H1 (cell line): ENCODE measurements at regions not wholly inside any gene's neighbourhood (a gene's known extent, or its start where the extent isn't known, plus 50 kb on each side); places are given as distances from the start of the nearest gene placed in this dataset.

Experiments
- CTCF ChIA-PET: fragments of 300-600 bp; sonication (Branson Sonifier 250); formaldehyde crosslinking; loops from one replicate; lab custom pipeline; 2021; ENCODE audit not compliant: partially characterized antibody; lab: Charles Lee
- POLR2A ChIA-PET: fragments of 300-600 bp; sonication (Branson Sonifier 250); formaldehyde crosslinking; loops from one replicate; lab custom pipeline; 2021; ENCODE audit warnings: inconsistent platforms; ENCODE audit not compliant: partially characterized antibody; lab: Charles Lee
- DNase-seq, 2 experiments: peaks; one replicate each; pipeline versions ENCODE4 v3.0.0 to v3.0.0-alpha.2; 2010 to 2022; ENCODE audit warnings: low spot score in 2 of 2, low read depth in 1 of 2, mixed read lengths in 1 of 2
- FAIRE-seq: peaks from 2 replicates; lab custom pipeline; 2011; peaks lifted over from hg19 to GRCh38; lab: Jason Lieb, UNC
- H2AFZ ChIP-seq: 2 replicates; pipeline ENCODE4 v1.8.1; 2012; ENCODE audit warnings: low read length, inconsistent platforms
- H2AK5ac ChIP-seq: 2 replicates; pipeline ENCODE4 v1.6.1; 2013; ENCODE audit warnings: low read depth, low read length
- H2BK120ac ChIP-seq: replicated peaks from 2 replicates; pipeline ENCODE3; 2013; ENCODE audit warnings: low read depth, low read length, inconsistent platforms
- H2BK12ac ChIP-seq: 2 replicates; pipeline ENCODE4 v1.6.1; 2013; ENCODE audit warnings: low read depth, low read length
- H2BK15ac ChIP-seq: 2 replicates; pipeline ENCODE4 v1.6.1; 2013; ENCODE audit warnings: low read length
- H2BK20ac ChIP-seq: 2 replicates; pipeline ENCODE4 v1.6.1; 2013; ENCODE audit warnings: low read length
- H2BK5ac ChIP-seq: 2 replicates; pipeline ENCODE4 v1.6.1; 2013; ENCODE audit warnings: low read depth, low read length
- H3K14ac ChIP-seq: 2 replicates; pipeline ENCODE4 v1.6.1; 2013; ENCODE audit warnings: inconsistent platforms; ENCODE audit not compliant: insufficient read length
- H3K18ac ChIP-seq: 2 replicates; pipeline ENCODE4 v1.6.1; 2013; ENCODE audit warnings: low read length; ENCODE audit errors: extremely low read depth
- H3K23ac ChIP-seq: 2 replicates; pipeline ENCODE4 v1.6.1; 2013; ENCODE audit warnings: inconsistent platforms; ENCODE audit not compliant: insufficient read length
- H3K23me2 ChIP-seq: 2 replicates; pipeline ENCODE4 v1.6.1; 2013; ENCODE audit warnings: low read depth, low read length
- H3K27ac ChIP-seq: 2 replicates; pipeline ENCODE4 v1.6.1; 2011; ENCODE audit warnings: low read depth, low read length, inconsistent platforms
- H3K27me3 ChIP-seq, 4 experiments: replicated peaks in 1 of 4; 1 replicate in 1 of 4; 2 replicates in 3 of 4; pipeline versions ENCODE4 v1.6.1 to v1.8.1; 2011 to 2013; ENCODE audit warnings: low read length in 3 of 4, mild to moderate bottlenecking in 3 of 4, inconsistent platforms in 2 of 4, mixed read lengths in 2 of 4, moderate library complexity in 1 of 4; ENCODE audit not compliant: control insufficient read depth in 3 of 4, insufficient read depth in 3 of 4; ENCODE audit errors: extremely low read depth in 1 of 4
- H3K36me3 ChIP-seq, 4 experiments: 2 replicates each; pipeline versions ENCODE4 v1.6.1 to v1.8.1; 2011 to 2013; ENCODE audit warnings: mild to moderate bottlenecking in 4 of 4, low read length in 3 of 4, moderate library complexity in 2 of 4, control low read depth in 1 of 4, inconsistent platforms in 1 of 4; ENCODE audit not compliant: insufficient read depth in 4 of 4, control insufficient read depth in 2 of 4
- H3K4ac ChIP-seq: replicated peaks from 2 replicates; pipeline ENCODE3; 2013; ENCODE audit warnings: low read length, low read depth, mixed read lengths, inconsistent platforms; ENCODE audit not compliant: insufficient read length
- H3K4me1 ChIP-seq, 4 experiments: replicated peaks in 1 of 4; 1 replicate in 1 of 4; 2 replicates in 3 of 4; pipeline versions ENCODE4 v1.6.1 to v1.8.1; 2011 to 2013; ENCODE audit warnings: low read length in 3 of 4, inconsistent platforms in 2 of 4, mixed read lengths in 1 of 4; ENCODE audit not compliant: insufficient read depth in 4 of 4, control insufficient read depth in 3 of 4
- H3K4me2 ChIP-seq, 2 experiments: 2 replicates each; pipeline versions ENCODE4 v1.6.1 to v1.8.1; 2011 to 2013; ENCODE audit warnings: low read depth in 2 of 2, low read length in 2 of 2, control low read depth in 1 of 2, inconsistent platforms in 1 of 2, mild to moderate bottlenecking in 1 of 2; ENCODE audit not compliant: insufficient read depth in 1 of 2
- H3K4me3 ChIP-seq, 4 experiments: fragments of 200-600, 300-600 bp in 1 of 4; sonication (generic), shearing (Covaris generic), sonication (Bioruptor Twin) in 1 of 4; 2 replicates each; pipeline versions ENCODE4 v1.5.1 to v1.8.1; 2011 to 2016; ENCODE audit warnings: low read length in 4 of 4, low read depth in 3 of 4, control low read depth in 2 of 4, inconsistent platforms in 2 of 4, mild to moderate bottlenecking in 2 of 4, mixed read lengths in 1 of 4, moderate library complexity in 1 of 4; ENCODE audit not compliant: insufficient read depth in 2 of 4; ENCODE audit errors: extremely low read depth in 1 of 4
- H3K56ac ChIP-seq: replicated peaks from 2 replicates; pipeline ENCODE3; 2013; ENCODE audit warnings: low read depth, mild to moderate bottlenecking, mixed read lengths, low read length, inconsistent platforms; ENCODE audit not compliant: insufficient read length
- H3K79me1 ChIP-seq: 2 replicates; pipeline ENCODE4 v1.6.1; 2013; ENCODE audit warnings: low read depth, low read length, control low read depth
- H3K79me2 ChIP-seq, 2 experiments: 2 replicates each; pipeline versions ENCODE4 v1.6.1 to v1.8.1; 2012 to 2013; ENCODE audit warnings: low read length in 2 of 2, mild to moderate bottlenecking in 2 of 2, inconsistent platforms in 1 of 2; ENCODE audit not compliant: insufficient read depth in 2 of 2, control insufficient read depth in 1 of 2
- H3K9ac ChIP-seq, 4 experiments: replicated peaks in 1 of 4; 1 replicate in 1 of 4; 2 replicates in 3 of 4; pipeline versions ENCODE4 v1.6.1 to v1.8.1; 2011 to 2013; ENCODE audit warnings: low read depth in 3 of 4, low read length in 3 of 4, control low read depth in 2 of 4, mild to moderate bottlenecking in 2 of 4, moderate library complexity in 2 of 4, inconsistent platforms in 1 of 4; ENCODE audit errors: extremely low read depth in 1 of 4
- H3K9me3 ChIP-seq, 2 experiments: 2 replicates each; pipeline versions ENCODE4 v1.6.1 to v1.8.1; 2012 to 2013; ENCODE audit warnings: mild to moderate bottlenecking in 2 of 2, moderate library complexity in 2 of 2, control low read depth in 1 of 2, inconsistent platforms in 1 of 2, low read depth in 1 of 2, low read length in 1 of 2, mixed read lengths in 1 of 2; ENCODE audit not compliant: insufficient read depth in 2 of 2
- H4K20me1 ChIP-seq, 2 experiments: replicated peaks in 1 of 2; 2 replicates each; pipeline versions ENCODE3 to v1.8.1; 2011 to 2013; ENCODE audit warnings: inconsistent platforms in 2 of 2, low read length in 2 of 2, mild to moderate bottlenecking in 1 of 2; ENCODE audit not compliant: insufficient read depth in 2 of 2, control insufficient read depth in 1 of 2
- H4K5ac ChIP-seq: 2 replicates; pipeline ENCODE4 v1.6.1; 2013; ENCODE audit warnings: low read length, low read depth, mixed read lengths, inconsistent platforms; ENCODE audit not compliant: insufficient read length
- H4K8ac ChIP-seq: 2 replicates; pipeline ENCODE4 v1.8.0; 2013; ENCODE audit warnings: mild to moderate bottlenecking, moderate library complexity, low read length, inconsistent platforms; ENCODE audit not compliant: insufficient read depth; ENCODE audit errors: extremely low read depth
- H4K91ac ChIP-seq: replicated peaks from 2 replicates; pipeline ENCODE3; 2013; ENCODE audit warnings: low read length, mixed read lengths, inconsistent platforms; ENCODE audit not compliant: insufficient read length
- BRCA1 ChIP-seq: IDR thresholded peaks from 2 replicates; pipeline ENCODE4 v1.6.1; 2012; ENCODE audit warnings: low read depth, low read length, improper control_type of control experiment
- CBX8 ChIP-seq: fragments of 300-800, 300-1000 bp; sonication (generic); IDR thresholded peaks from 2 replicates; pipeline ENCODE4 v1.7.1; 2016; ENCODE audit warnings: low read depth, low read length, borderline replicate concordance
- CHD2 ChIP-seq: IDR thresholded peaks from 2 replicates; pipeline ENCODE4 v1.6.1; 2012; ENCODE audit warnings: low read length, improper control_type of control experiment
- CREB1 ChIP-seq: IDR thresholded peaks from 2 replicates; pipeline ENCODE4 v1.6.1; 2012; ENCODE audit warnings: inconsistent platforms
- SAP30 ChIP-seq: fragments of 300-600 bp; sonication (generic); IDR thresholded peaks from 2 replicates; pipeline ENCODE4 v1.7.1; 2012; ENCODE audit warnings: low read length, moderate library complexity, mild to moderate bottlenecking, inconsistent platforms; ENCODE audit not compliant: insufficient read depth, insufficient replicate concordance
- SIX5 ChIP-seq: IDR thresholded peaks from 2 replicates; pipeline ENCODE4 v1.6.1; 2011; ENCODE audit warnings: mild to moderate bottlenecking, low read depth, low read length
- TEAD4 ChIP-seq: IDR thresholded peaks from 2 replicates; pipeline ENCODE4 v1.6.1; 2012; ENCODE audit warnings: low read depth, low read length, inconsistent platforms, mixed read lengths
- WGBS, 2 experiments: shearing (Covaris generic) in 1 of 2; methylation state at CpG; one replicate each; pipeline versions ENCODE4 v1.1.6 to v1.1.7; 2013 to 2015; ENCODE audit warnings: low lambda C conversion rate in 2 of 2, mixed read lengths in 2 of 2, inconsistent platforms in 1 of 2, low coverage in 1 of 2, missing lambda C conversion rate in 1 of 2; ENCODE audit not compliant: insufficient replicate concordance in 2 of 2, insufficient coverage in 1 of 2, insufficient read length in 1 of 2; ENCODE audit errors: extremely low coverage in 1 of 2, missing lambda C conversion rate in 1 of 2; 5-methylcytosine and 5-hydroxymethylcytosine counted together

DNA sequence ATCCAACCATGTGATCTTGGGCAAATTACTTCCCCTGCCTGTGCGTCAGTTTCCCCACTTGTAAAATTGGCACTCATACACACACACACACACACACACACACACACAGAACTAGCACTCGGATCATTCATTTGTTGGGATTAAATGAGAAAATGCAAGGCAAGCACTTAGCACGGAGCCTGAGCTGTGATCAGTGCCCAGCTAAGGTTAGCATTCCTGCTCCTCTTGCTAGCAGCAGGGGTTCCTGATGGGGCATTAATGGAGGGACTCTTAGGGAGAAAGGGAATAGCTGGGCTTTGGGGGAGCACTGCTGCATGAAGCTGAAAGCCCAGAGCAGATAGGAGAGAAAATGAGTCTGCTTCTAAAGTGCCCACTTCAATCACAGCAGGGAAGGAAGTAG is 187.7 kb upstream of the C2CD4B start:
- no peak for FAIRE-seq
- Histone ChIP-seq H3K4me3 (no peak overlapping the region), H3K4ac (no peak overlapping the region), H3K23ac (no peak overlapping the region), H3K27ac (no peak overlapping the region), H3K56ac (no peak overlapping the region), H3K23me2 (no peaks in the 10 kb centered on the region; the same call in 1 of the 2 replicates), H3K79me2 (no peaks in the 10 kb centered on the region), H2AFZ (0 out of 2 replicates have a peak overlapping the region, but pooled peaks have one; percentile 9), H3K27me3 (no peaks in the 10 kb centered on the region), H3K4me1 (no peaks in the 10 kb centered on the region), H3K18ac (no peak overlapping the region), H3K9me3 (no peaks in the 10 kb centered on the region), H2BK15ac (no peak overlapping the region), H3K14ac (no peak overlapping the region), H3K36me3 (no peaks in the 10 kb centered on the region), H2BK120ac (no peak overlapping the region), H4K20me1 (no peaks in the 10 kb centered on the region), H4K5ac (no peak overlapping the region), H4K91ac (no peak overlapping the region), H2BK20ac (no peak overlapping the region), H2BK12ac (no peak overlapping the region), H3K4me2 (no peak overlapping the region), H2BK5ac (no peak overlapping the region), H2AK5ac (no peak overlapping the region), H3K9ac (no peak overlapping the region), H3K79me1 (no peaks in the 10 kb centered on the region), H4K8ac (no peak overlapping the region)
- ChIA-PET POLR2A (no interaction called here), CTCF (interaction anchor here (0.9 to 2.9 kb wide), 5 partner anchors 8 to 372 kb away, joined by 3 to 16 read pairs (median 4); no protein-coding TSS in a partner anchor)
- 84% methylated on average over 2 of the region's 3 CpGs; no CpG with 5 or more reads in 1 of the 2 experiments for WGBS, 2 experiments
- no peak for TF ChIP-seq CBX8
- no peak for TF ChIP-seq BRCA1
- TF ChIP-seq SAP30: no peak
- no peak for TF ChIP-seq CREB1
- TF ChIP-seq SIX5: no peak
- TF ChIP-seq CHD2: no peak
- no peak for TF ChIP-seq TEAD4
- DNase-seq: no peak
